ENCODE measurements at regions not wholly inside any gene's neighbourhood (a gene's known extent, or its start where the extent isn't known, plus 50 kb on each side); places are given as distances from the start of the nearest gene placed in this dataset.

- no peaks in the 10 kb centered on the region for H3K4me1 ChIP-seq (ENCODE audit: control insufficient read depth in 2 of 3, insufficient read depth in 2 of 3, low read depth in 1 of 3, low read length in 3 of 3)
These were observed 1696.0 kb upstream of the CDH9 start for GRCh38 chr5:28734396-28734795.

GRCh38 chr5:28729067-28729466, 1690.7 kb upstream of the CDH9 start:
- intact Hi-C loops (cut with DNase I): no loop called here
- FAIRE-seq: no peak
- TF ChIP-seq, protein P1, sequence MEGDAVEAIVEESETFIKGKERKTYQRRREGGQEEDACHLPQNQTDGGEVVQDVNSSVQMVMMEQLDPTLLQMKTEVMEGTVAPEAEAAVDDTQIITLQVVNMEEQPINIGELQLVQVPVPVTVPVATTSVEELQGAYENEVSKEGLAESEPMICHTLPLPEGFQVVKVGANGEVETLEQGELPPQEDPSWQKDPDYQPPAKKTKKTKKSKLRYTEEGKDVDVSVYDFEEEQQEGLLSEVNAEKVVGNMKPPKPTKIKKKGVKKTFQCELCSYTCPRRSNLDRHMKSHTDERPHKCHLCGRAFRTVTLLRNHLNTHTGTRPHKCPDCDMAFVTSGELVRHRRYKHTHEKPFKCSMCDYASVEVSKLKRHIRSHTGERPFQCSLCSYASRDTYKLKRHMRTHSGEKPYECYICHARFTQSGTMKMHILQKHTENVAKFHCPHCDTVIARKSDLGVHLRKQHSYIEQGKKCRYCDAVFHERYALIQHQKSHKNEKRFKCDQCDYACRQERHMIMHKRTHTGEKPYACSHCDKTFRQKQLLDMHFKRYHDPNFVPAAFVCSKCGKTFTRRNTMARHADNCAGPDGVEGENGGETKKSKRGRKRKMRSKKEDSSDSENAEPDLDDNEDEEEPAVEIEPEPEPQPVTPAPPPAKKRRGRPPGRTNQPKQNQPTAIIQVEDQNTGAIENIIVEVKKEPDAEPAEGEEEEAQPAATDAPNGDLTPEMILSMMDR (IDR thresholded peaks at IDR 0.05; ENCODE audit: borderline replicate concordance, extremely low read depth, insufficient read depth): no peak
- Histone ChIP-seq H3K9ac (ENCODE audit: low read length in 3 of 3) (no peak overlapping the region), H3K9me3 (ENCODE audit: control insufficient read depth in 2 of 3, insufficient read depth in 1 of 3, low read length in 3 of 3) (no peaks in the 10 kb centered on the region), H3K27me3 (ENCODE audit: control insufficient read depth, insufficient read depth, low read length) (no peaks in the 10 kb centered on the region), H3K4me3 (ENCODE audit: low read length in 3 of 3) (no peak overlapping the region), H3K36me3 (ENCODE audit: control insufficient read depth in 2 of 3, insufficient read depth in 3 of 3, low read length in 3 of 3) (no peaks in the 10 kb centered on the region), H3K27ac (ENCODE audit: low read depth in 2 of 2, low read length in 2 of 2) (no peak overlapping the region), H3K4me1 (ENCODE audit: control insufficient read depth in 2 of 3, insufficient read depth in 2 of 3, low read depth in 1 of 3, low read length in 3 of 3) (no peaks in the 10 kb centered on the region)
- no peak for DNase-seq

More at GRCh38 chr5:28734396-28734795, 1696.0 kb upstream of the CDH9 start:
- Histone ChIP-seq H3K9me3 (ENCODE audit: control insufficient read depth in 2 of 3, insufficient read depth in 1 of 3, low read length in 3 of 3) (no peaks in the 10 kb centered on the region), H3K27ac (ENCODE audit: low read depth in 2 of 2, low read length in 2 of 2) (no peak overlapping the region), H3K36me3 (ENCODE audit: control insufficient read depth in 2 of 3, insufficient read depth in 3 of 3, low read length in 3 of 3) (no peaks in the 10 kb centered on the region), H3K9ac (ENCODE audit: low read length in 3 of 3) (no peak overlapping the region), H3K4me3 (ENCODE audit: low read length in 3 of 3) (no peak overlapping the region), H3K27me3 (ENCODE audit: control insufficient read depth, insufficient read depth, low read length) (no peaks in the 10 kb centered on the region)
- intact Hi-C loops (cut with DNase I): no loop called here
- DNase-seq (no peak), FAIRE-seq (no peak)
- TF ChIP-seq, protein P1 (IDR thresholded peaks at IDR 0.05; ENCODE audit: borderline replicate concordance, extremely low read depth, insufficient read depth): no peak

- TF ChIP-seq, protein P1 (IDR thresholded peaks at IDR 0.05; ENCODE audit: borderline replicate concordance, extremely low read depth, insufficient read depth): no peak
- no peaks in the 10 kb centered on the region for H3K27me3 ChIP-seq (ENCODE audit: control insufficient read depth, insufficient read depth, low read length)
- H3K9me3 ChIP-seq (ENCODE audit: control insufficient read depth in 2 of 3, insufficient read depth in 1 of 3, low read length in 3 of 3): no peaks in the 10 kb centered on the region
- intact Hi-C loops (cut with DNase I): no loop called here
- FAIRE-seq (no peak), DNase-seq (no peak)
- no peaks in the 10 kb centered on the region for H3K36me3 ChIP-seq (ENCODE audit: control insufficient read depth in 2 of 3, insufficient read depth in 3 of 3, low read length in 3 of 3)
- H3K4me3 ChIP-seq (ENCODE audit: low read length in 3 of 3): no peak overlapping the region
- H3K27ac ChIP-seq (ENCODE audit: low read depth in 2 of 2, low read length in 2 of 2): no peak overlapping the region
- H3K4me1 ChIP-seq (ENCODE audit: control insufficient read depth in 2 of 3, insufficient read depth in 2 of 3, low read depth in 1 of 3, low read length in 3 of 3): no peaks in the 10 kb centered on the region
- H3K9ac ChIP-seq (ENCODE audit: low read length in 3 of 3): no peak overlapping the region
These were observed 1688.4 kb upstream of the CDH9 start for GRCh38 chr5:28726815-28727214.

GRCh38 chr5:28725001-28725400, 1686.6 kb upstream of the CDH9 start:
- TF ChIP-seq, protein P1 (IDR thresholded peaks at IDR 0.05; ENCODE audit: borderline replicate concordance, extremely low read depth, insufficient read depth): no peak
- DNase-seq (no peak), FAIRE-seq (no peak)
- Histone ChIP-seq H3K36me3 (ENCODE audit: control insufficient read depth in 2 of 3, insufficient read depth in 3 of 3, low read length in 3 of 3) (no peaks in the 10 kb centered on the region), H3K27ac (ENCODE audit: low read depth in 2 of 2, low read length in 2 of 2) (no peak overlapping the region), H3K4me3 (ENCODE audit: low read length in 3 of 3) (no peak overlapping the region), H3K4me1 (ENCODE audit: control insufficient read depth in 2 of 3, insufficient read depth in 2 of 3, low read depth in 1 of 3, low read length in 3 of 3) (no peaks in the 10 kb centered on the region), H3K9me3 (ENCODE audit: control insufficient read depth in 2 of 3, insufficient read depth in 1 of 3, low read length in 3 of 3) (no peaks in the 10 kb centered on the region), H3K9ac (ENCODE audit: low read length in 3 of 3) (no peak overlapping the region), H3K27me3 (ENCODE audit: control insufficient read depth, insufficient read depth, low read length) (no peaks in the 10 kb centered on the region)
- intact Hi-C loops (cut with DNase I): no loop called here
